ENCODE measurements at regions not wholly inside any gene's neighbourhood (a gene's known extent, or its start where the extent isn't known, plus 50 kb on each side); places are given as distances from the start of the nearest gene placed in this dataset.
"Not testable (repeated sequence)": the region's sequence is repeated elsewhere in the genome, so short reads cannot be mapped to it uniquely, and the experiment has no call there.

DNA sequence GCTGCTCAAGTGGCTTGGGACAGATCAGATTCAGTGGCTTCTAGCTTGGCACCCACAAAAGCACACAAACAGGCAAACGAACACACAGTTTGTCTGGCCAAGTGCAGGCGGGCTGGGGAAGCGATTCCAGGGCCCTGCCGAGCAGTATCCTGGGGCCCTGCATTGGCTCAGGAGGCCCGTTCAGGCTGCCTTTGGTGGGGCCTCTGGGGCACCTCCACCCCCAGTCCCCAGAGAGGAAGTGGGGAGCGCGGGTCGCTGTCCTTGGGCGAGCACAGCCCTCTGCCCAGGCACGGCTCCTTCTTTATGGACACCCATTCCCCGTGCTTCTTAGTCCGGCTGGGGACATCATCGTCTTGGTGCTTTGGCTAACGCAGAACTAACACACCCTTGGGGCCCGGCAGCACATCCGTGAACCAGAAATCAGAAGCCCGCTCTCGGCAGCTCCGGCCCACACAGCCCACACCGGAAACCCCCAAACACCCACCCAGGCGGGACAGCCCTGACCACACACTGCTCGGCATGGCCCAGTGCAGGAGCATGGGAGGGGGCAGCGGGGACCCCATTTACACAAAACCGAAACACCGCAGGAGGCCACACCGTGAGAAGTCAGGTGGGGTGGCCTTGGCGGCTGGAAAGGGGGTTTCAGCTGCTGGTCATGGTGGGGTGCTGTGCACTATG, 4364.5 kb upstream of the TPTE start:
- TF ChIP-seq, protein P1, sequence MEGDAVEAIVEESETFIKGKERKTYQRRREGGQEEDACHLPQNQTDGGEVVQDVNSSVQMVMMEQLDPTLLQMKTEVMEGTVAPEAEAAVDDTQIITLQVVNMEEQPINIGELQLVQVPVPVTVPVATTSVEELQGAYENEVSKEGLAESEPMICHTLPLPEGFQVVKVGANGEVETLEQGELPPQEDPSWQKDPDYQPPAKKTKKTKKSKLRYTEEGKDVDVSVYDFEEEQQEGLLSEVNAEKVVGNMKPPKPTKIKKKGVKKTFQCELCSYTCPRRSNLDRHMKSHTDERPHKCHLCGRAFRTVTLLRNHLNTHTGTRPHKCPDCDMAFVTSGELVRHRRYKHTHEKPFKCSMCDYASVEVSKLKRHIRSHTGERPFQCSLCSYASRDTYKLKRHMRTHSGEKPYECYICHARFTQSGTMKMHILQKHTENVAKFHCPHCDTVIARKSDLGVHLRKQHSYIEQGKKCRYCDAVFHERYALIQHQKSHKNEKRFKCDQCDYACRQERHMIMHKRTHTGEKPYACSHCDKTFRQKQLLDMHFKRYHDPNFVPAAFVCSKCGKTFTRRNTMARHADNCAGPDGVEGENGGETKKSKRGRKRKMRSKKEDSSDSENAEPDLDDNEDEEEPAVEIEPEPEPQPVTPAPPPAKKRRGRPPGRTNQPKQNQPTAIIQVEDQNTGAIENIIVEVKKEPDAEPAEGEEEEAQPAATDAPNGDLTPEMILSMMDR (IDR thresholded peaks at IDR 0.05), result not testable (repeated sequence)
- not testable (repeated sequence) for TF ChIP-seq POLR2A (IDR thresholded peaks at IDR 0.05)
